ENCODE measurements at regions not wholly inside any gene's neighbourhood (a gene's known extent, or its start where the extent isn't known, plus 50 kb on each side); places are given as distances from the start of the nearest gene placed in this dataset.

- H3K27ac ChIP-seq, result no peak overlapping the region
- H3K9me3 ChIP-seq, result no peaks in the 10 kb centered on the region
- H3K36me3 ChIP-seq, result no peaks in the 10 kb centered on the region
- no peaks in the 10 kb centered on the region for H3K4me1 ChIP-seq
- DNase-seq, result no peak
- TF ChIP-seq, protein P1, sequence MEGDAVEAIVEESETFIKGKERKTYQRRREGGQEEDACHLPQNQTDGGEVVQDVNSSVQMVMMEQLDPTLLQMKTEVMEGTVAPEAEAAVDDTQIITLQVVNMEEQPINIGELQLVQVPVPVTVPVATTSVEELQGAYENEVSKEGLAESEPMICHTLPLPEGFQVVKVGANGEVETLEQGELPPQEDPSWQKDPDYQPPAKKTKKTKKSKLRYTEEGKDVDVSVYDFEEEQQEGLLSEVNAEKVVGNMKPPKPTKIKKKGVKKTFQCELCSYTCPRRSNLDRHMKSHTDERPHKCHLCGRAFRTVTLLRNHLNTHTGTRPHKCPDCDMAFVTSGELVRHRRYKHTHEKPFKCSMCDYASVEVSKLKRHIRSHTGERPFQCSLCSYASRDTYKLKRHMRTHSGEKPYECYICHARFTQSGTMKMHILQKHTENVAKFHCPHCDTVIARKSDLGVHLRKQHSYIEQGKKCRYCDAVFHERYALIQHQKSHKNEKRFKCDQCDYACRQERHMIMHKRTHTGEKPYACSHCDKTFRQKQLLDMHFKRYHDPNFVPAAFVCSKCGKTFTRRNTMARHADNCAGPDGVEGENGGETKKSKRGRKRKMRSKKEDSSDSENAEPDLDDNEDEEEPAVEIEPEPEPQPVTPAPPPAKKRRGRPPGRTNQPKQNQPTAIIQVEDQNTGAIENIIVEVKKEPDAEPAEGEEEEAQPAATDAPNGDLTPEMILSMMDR (IDR thresholded peaks at IDR 0.05), result no peak
- H3K27me3 ChIP-seq, result no peaks in the 10 kb centered on the region
- intact Hi-C loops (cut with DNase I), result no loop called here
- no peak overlapping the region for H3K4me3 ChIP-seq
- no peak for ATAC-seq
Observed at GRCh38 chr2:146681991-146682390, 1162.8 kb upstream of the ACVR2A start.

DNA sequence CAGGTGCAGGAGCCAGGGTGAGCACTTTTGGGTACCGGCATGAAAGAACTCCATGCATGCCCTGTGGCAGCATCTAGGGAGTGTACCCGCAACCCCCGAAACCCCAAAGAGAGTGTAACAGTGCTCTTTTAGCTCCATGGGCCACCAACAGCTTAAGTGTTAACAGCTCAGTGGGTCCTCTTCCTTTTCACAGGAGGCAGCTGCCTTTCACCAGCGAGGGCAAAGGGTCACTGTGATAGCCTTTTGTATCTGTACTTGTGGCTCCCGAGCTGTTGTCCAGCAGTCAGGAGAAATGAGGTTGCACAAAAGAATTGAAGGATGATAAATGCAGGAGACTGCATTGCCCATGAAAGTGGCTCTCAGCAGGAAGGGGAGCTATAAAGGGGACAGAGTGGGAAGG lies 1166.3 kb upstream of the ACVR2A start:
- intact Hi-C loops (cut with DNase I), result no loop called here
- TF ChIP-seq, protein P1 (IDR thresholded peaks at IDR 0.05), result no peak
- Histone ChIP-seq H3K27ac (no peak overlapping the region), H3K4me1 (no peaks in the 10 kb centered on the region), H3K9me3 (no peaks in the 10 kb centered on the region), H3K27me3 (no peaks in the 10 kb centered on the region), H3K36me3 (no peaks in the 10 kb centered on the region), H3K4me3 (no peak overlapping the region)
- ATAC-seq (no peak), DNase-seq (no peak)

DNA sequence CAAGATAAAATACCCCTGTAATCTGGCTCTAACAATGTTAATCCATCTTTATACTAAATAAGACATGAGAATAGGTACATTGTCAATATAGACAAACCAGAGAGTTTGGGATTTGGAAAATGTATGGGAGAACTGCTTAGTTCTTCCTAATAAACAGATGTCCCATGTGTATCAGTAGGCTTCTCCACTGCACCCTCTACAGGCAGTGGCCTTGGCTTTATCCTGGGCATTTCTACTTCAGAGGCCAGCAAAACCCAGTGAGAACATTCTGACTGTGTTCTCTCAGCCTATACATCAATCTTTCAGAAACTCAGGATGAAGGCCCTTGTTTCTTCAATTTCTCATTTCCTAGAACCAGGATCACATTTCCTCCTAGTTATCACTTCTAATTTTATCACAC lies 1167.5 kb upstream of the ACVR2A start:
- H3K4me1 ChIP-seq, result no peaks in the 10 kb centered on the region
- no peaks in the 10 kb centered on the region for H3K9me3 ChIP-seq
- no peak overlapping the region for H3K27ac ChIP-seq
- DNase-seq (no peak), ATAC-seq (no peak)
- H3K27me3 ChIP-seq, result no peaks in the 10 kb centered on the region
- no peak overlapping the region for H3K4me3 ChIP-seq
- intact Hi-C loops (cut with DNase I), result no loop called here
- H3K36me3 ChIP-seq, result no peaks in the 10 kb centered on the region
- TF ChIP-seq, protein P1 (IDR thresholded peaks at IDR 0.05), result no peak

- H3K27me3 ChIP-seq, result no peaks in the 10 kb centered on the region
- H3K4me3 ChIP-seq, result no peak overlapping the region
- DNase-seq (no peak), ATAC-seq (no peak)
- H3K36me3 ChIP-seq, result no peaks in the 10 kb centered on the region
- TF ChIP-seq, protein P1 (IDR thresholded peaks at IDR 0.05), result no peak
- no peaks in the 10 kb centered on the region for H3K4me1 ChIP-seq
- no peak overlapping the region for H3K27ac ChIP-seq
- H3K9me3 ChIP-seq, result no peaks in the 10 kb centered on the region
- intact Hi-C loops (cut with DNase I), result no loop called here
Observed at GRCh38 chr2:146669735-146670134, 1175.1 kb upstream of the ACVR2A start.

DNA sequence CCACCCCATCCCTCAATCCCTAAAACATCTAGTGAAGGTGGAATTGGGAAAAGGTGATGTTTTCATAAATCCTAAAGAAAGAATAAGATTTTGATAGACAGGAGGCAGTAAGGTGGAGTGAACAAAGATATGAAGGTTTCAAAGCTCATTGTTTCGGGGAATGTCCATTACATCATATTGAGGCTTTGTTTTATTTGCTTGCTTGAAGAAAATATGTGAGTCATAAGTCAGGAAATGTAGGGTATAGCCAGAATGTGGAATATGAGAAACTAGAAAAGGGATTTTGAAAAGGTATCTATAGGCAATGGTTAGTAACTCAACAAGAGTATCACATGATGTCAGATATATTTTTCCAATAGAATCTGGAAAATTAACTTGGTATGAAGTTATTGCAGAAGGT lies 1178.5 kb upstream of the ACVR2A start:
- Histone ChIP-seq H3K27ac (no peak overlapping the region), H3K4me3 (no peak overlapping the region), H3K36me3 (no peaks in the 10 kb centered on the region), H3K27me3 (no peaks in the 10 kb centered on the region), H3K9me3 (no peaks in the 10 kb centered on the region), H3K4me1 (no peaks in the 10 kb centered on the region)
- no peak for ATAC-seq
- no peak for DNase-seq
- TF ChIP-seq, protein P1 (IDR thresholded peaks at IDR 0.05), result no peak
- intact Hi-C loops (cut with DNase I), result no loop called here

GRCh38 chr2:146665800-146666199 lies 1179.0 kb upstream of the ACVR2A start:
- intact Hi-C loops (cut with DNase I), result no loop called here
- DNase-seq (no peak), ATAC-seq (no peak)
- H3K27ac ChIP-seq, result no peak overlapping the region
- no peaks in the 10 kb centered on the region for H3K9me3 ChIP-seq
- H3K4me3 ChIP-seq, result no peak overlapping the region
- H3K36me3 ChIP-seq, result no peaks in the 10 kb centered on the region
- no peaks in the 10 kb centered on the region for H3K4me1 ChIP-seq
- TF ChIP-seq, protein P1 (IDR thresholded peaks at IDR 0.05), result no peak
- H3K27me3 ChIP-seq, result no peaks in the 10 kb centered on the region
